Breast epithelium (tissue), 4 donors: ENCODE measurements at regions not wholly inside any gene's neighbourhood (a gene's known extent, or its start where the extent isn't known, plus 50 kb on each side); places are given as distances from the start of the nearest gene placed in this dataset.
A peak's percentile ranks its signal among the peaks of the same experiment; 100 is the strongest.
"Not testable (repeated sequence)": the region's sequence is repeated elsewhere in the genome, so short reads cannot be mapped to it uniquely, and the experiment has no call there.

Experiments used
- DNase-seq, 2 donors: peaks; one replicate each; pipeline ENCODE4 v3.0.0-alpha.2; 2019; ENCODE audit warnings: low spot score in 2 of 2
- H3K27ac ChIP-seq, 2 donors: fragments of 200-600 bp; sonication (generic) in 1 of 2; one replicate each; pipeline ENCODE4 v1.5.1; 2016 to 2019; ENCODE audit warnings: mild to moderate bottlenecking in 1 of 2
- H3K27me3 ChIP-seq, 2 donors: fragments of 200-600 bp; sonication (generic) in 1 of 2; one replicate each; pipeline versions ENCODE4 v1.5.1 to v1.6.0; 2017 to 2019; ENCODE audit warnings: control low read depth in 1 of 2, mild to moderate bottlenecking in 1 of 2
- H3K36me3 ChIP-seq: fragments of 200-600 bp; one replicate; pipeline ENCODE4 v1.5.1; 2019
- H3K4me1 ChIP-seq, 2 donors: fragments of 200-600 bp; sonication (generic); one replicate each; pipeline ENCODE4 v1.5.1; 2016 to 2019; ENCODE audit warnings: control low read depth in 1 of 2
- H3K4me3 ChIP-seq, 3 donors: fragments of 200-600 bp; sonication (generic); 1 replicate in 2 of 3; 2 replicates in 1 of 3; pipeline ENCODE4 v1.5.1; 2016 to 2019; ENCODE audit warnings: mild to moderate bottlenecking in 3 of 3, moderate library complexity in 2 of 3
- H3K9me3 ChIP-seq, 2 donors: fragments of 200-600 bp; sonication (generic) in 1 of 2; one replicate each; pipeline ENCODE4 v1.5.1; 2016 to 2019; ENCODE audit warnings: control low read depth in 1 of 2
- CTCF ChIP-seq, 3 donors: fragments of 450-650 bp; IDR thresholded peaks; one replicate each; pipeline ENCODE4 v1.5.1; 2016 to 2017; ENCODE audit warnings: antibody characterized with exemption in 3 of 3, mild to moderate bottlenecking in 3 of 3, moderate library complexity in 3 of 3
- POLR2A ChIP-seq: fragments of 450-650 bp; IDR thresholded peaks from one replicate; pipeline ENCODE4 v1.6.1; 2016; ENCODE audit warnings: antibody characterized with exemption, mild to moderate bottlenecking, moderate library complexity
- POLR2AphosphoS5 ChIP-seq, 3 donors: sonication (generic); formaldehyde crosslinking; IDR thresholded peaks; one replicate each; pipeline ENCODE4 v1.6.1; 2017; ENCODE audit warnings: antibody characterized with exemption in 3 of 3
- intact Hi-C: fragments of 100-400 bp; cut with DNase I; formaldehyde crosslinking; loops from one replicate; pipeline ENCODE4 v1.15.1; 2023; ENCODE audit warnings: low total_unique reads

DNA sequence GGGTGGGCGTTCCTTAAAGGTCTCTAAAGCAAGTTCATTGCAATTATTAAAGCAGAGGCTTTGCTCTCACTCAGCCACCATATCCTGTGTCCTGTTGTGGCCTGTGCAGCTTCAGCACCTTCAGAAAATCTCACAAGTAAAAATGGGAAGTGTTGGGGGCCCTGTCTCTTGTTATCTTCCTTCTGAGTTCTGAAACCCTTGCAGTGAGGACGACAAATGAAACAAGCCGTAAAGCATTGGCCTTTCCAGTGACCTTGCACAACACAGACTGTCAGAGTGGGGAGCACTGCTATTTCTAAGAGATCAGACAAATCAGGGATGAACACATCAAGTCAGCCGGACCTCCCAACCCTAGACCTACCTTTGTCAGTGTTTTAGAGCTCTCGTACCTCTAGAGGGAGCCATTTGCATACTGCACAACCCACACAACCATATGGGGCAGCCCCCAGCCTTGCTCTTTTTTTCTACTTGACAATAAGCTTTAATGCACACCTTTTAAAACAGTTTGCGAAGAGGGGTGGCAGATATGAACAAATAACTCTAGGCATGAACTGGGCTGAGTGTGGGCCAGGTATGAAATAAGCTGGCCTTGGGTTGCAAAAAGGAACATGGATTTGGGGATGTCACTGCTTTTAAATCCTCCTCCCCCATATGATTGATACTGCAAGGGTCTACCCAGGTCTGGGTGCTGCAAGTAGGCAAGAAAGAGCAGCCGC is 89.8 kb downstream of the KATNIP start:
- H3K4me3 ChIP-seq = no peak overlapping the region
- no peaks in the 10 kb centered on the region for H3K9me3 ChIP-seq
- no peaks in the 10 kb centered on the region for H3K4me1 ChIP-seq
- intact Hi-C loops = loop anchor here (5.0 kb wide), 1 partner anchor 668 kb away; no protein-coding TSS in a partner anchor
- peak in 1 of 3 donors; percentile 14 for TF ChIP-seq CTCF (IDR thresholded peaks at IDR 0.05)
- no peak for TF ChIP-seq POLR2AphosphoS5 (IDR thresholded peaks at IDR 0.05)
- TF ChIP-seq POLR2A = no peak
- no peaks in the 10 kb centered on the region for H3K27me3 ChIP-seq
- H3K36me3 ChIP-seq = no peaks in the 10 kb centered on the region
- DNase-seq = no peak
- H3K27ac ChIP-seq = no peak overlapping the region

DNA sequence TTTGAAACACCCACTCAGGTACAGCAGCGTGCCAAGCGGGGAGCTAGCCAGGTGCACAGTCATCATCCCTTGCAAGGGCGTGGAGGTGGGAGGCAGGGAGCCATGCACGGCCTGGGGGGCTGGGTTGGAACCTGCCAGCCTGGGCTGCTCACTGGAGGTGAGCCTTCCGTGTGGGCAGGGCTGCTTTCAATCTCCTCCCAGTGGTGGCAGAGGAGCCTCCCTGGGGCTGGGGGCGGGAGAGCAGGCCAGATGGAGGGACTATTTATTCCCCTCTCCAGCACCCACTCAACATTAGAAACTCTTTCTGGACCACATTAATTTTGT is 90.3 kb downstream of the KATNIP start:
- no peaks in the 10 kb centered on the region for H3K36me3 ChIP-seq
- DNase-seq = peak in 1 of 2 donors; percentile 43
- intact Hi-C loops = no loop called here
- H3K9me3 ChIP-seq = no peaks in the 10 kb centered on the region
- H3K4me3 ChIP-seq = no peak overlapping the region
- TF ChIP-seq POLR2AphosphoS5 (IDR thresholded peaks at IDR 0.05) (no peak), CTCF (IDR thresholded peaks at IDR 0.05) (no peak), POLR2A (no peak)
- no peaks in the 10 kb centered on the region for H3K4me1 ChIP-seq
- H3K27me3 ChIP-seq = no peaks in the 10 kb centered on the region
- H3K27ac ChIP-seq = no peak overlapping the region

DNA sequence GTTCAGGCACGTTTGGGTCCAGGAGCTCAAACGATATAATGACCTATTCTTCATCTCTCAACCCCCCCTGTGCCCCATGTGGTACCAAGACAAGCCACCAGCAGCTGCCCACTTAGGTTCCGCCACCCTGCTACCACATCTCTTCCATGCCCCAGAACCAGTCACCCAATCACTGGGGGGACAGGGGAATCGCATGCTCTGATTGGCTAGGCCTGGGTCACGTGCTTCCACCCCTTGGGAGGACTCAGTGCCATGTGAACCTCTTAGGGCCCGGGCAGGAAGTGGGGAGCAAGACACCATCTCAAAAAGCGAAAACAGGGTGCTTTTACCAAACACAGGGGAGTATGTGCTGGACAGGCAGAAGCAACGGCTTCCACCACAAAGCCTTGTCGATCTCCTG is 91.3 kb downstream of the KATNIP start:
- no peak for DNase-seq
- Histone ChIP-seq H3K36me3 (no peaks in the 10 kb centered on the region), H3K4me3 (no peak overlapping the region), H3K9me3 (no peaks in the 10 kb centered on the region), H3K27me3 (no peaks in the 10 kb centered on the region), H3K4me1 (no peaks in the 10 kb centered on the region), H3K27ac (no peak overlapping the region)
- TF ChIP-seq CTCF (IDR thresholded peaks at IDR 0.05) = no peak
- no peak for TF ChIP-seq POLR2A
- no peak for TF ChIP-seq POLR2AphosphoS5 (IDR thresholded peaks at IDR 0.05)
- intact Hi-C loops = no loop called here

- H3K9me3 ChIP-seq, H3K27me3 ChIP-seq, H3K4me1 ChIP-seq, H3K36me3 ChIP-seq, DNase-seq, intact Hi-C loops, H3K27ac ChIP-seq, H3K4me3 ChIP-seq: not testable (repeated sequence)
Measured at GRCh38 chr16:27641734-27642415, 91.9 kb downstream of the KATNIP start.

GRCh38 chr16:27642756-27643155 is 92.8 kb downstream of the KATNIP start:
- no peaks in the 10 kb centered on the region for H3K27me3 ChIP-seq
- no peak overlapping the region for H3K4me3 ChIP-seq
- H3K4me1 ChIP-seq = no peaks in the 10 kb centered on the region
- no peak for DNase-seq
- H3K36me3 ChIP-seq = no peaks in the 10 kb centered on the region
- TF ChIP-seq CTCF (IDR thresholded peaks at IDR 0.05) = no peak
- TF ChIP-seq POLR2A = no peak
- TF ChIP-seq POLR2AphosphoS5 (IDR thresholded peaks at IDR 0.05) = no peak
- intact Hi-C loops = no loop called here
- no peak overlapping the region for H3K27ac ChIP-seq
- no peaks in the 10 kb centered on the region for H3K9me3 ChIP-seq
